ENCODE measurements at regions not wholly inside any gene's neighbourhood (a gene's known extent, or its start where the extent isn't known, plus 50 kb on each side); places are given as distances from the start of the nearest gene placed in this dataset.

- no peak for DNase-seq
These were observed 2061.7 kb upstream of the AGA start for GRCh38 chr4:179503976-179504375.

GRCh38 chr4:179509489-179509888, 2067.3 kb upstream of the AGA start:
- no peak for DNase-seq

- no peak for DNase-seq
These were observed 2079.7 kb upstream of the AGA start for GRCh38 chr4:179521952-179522351.

GRCh38 chr4:179530958-179531357, 2088.7 kb upstream of the AGA start:
- DNase-seq, result no peak

GRCh38 chr4:179536694-179537093, 2094.5 kb upstream of the AGA start:
- DNase-seq, result no peak

GRCh38 chr4:179539641-179540040, 2097.4 kb upstream of the AGA start:
- DNase-seq, result no peak

GRCh38 chr4:179543771-179544170, 2101.5 kb upstream of the AGA start:
- DNase-seq, result no peak

GRCh38 chr4:179544496-179544895, 2102.3 kb upstream of the AGA start:
- DNase-seq, result no peak

- DNase-seq, result no peak
These were observed 2109.9 kb upstream of the AGA start for GRCh38 chr4:179552131-179552530.

- no peak for DNase-seq
These were observed 2121.5 kb upstream of the AGA start for GRCh38 chr4:179563741-179564140.

- DNase-seq, result no peak
These were observed 2127.3 kb upstream of the AGA start for GRCh38 chr4:179569549-179569948.

- no peak for DNase-seq
These were observed 2140.1 kb upstream of the AGA start for GRCh38 chr4:179582164-179582905.

GRCh38 chr4:179583221-179583620, 2141.0 kb upstream of the AGA start:
- no peak for DNase-seq

- no peak for DNase-seq
These were observed 2141.9 kb upstream of the AGA start for GRCh38 chr4:179584101-179584500.

- no peak for DNase-seq
These were observed 2143.5 kb upstream of the AGA start for GRCh38 chr4:179585761-179586160.

GRCh38 chr4:179586460-179586859, 2144.2 kb upstream of the AGA start:
- no peak for DNase-seq

- no peak for DNase-seq
These were observed 2153.6 kb upstream of the AGA start for GRCh38 chr4:179595671-179596410.

GRCh38 chr4:179596621-179597020, 2154.4 kb upstream of the AGA start:
- DNase-seq, result no peak

GRCh38 chr4:179597301-179597700, 2155.1 kb upstream of the AGA start:
- DNase-seq, result no peak

GRCh38 chr4:179601671-179602070, 2159.4 kb upstream of the AGA start:
- DNase-seq, result no peak

GRCh38 chr4:179605196-179605595, 2163.0 kb upstream of the AGA start:
- DNase-seq, result no peak

- DNase-seq, result no peak
These were observed 2164.8 kb upstream of the AGA start for GRCh38 chr4:179607003-179607402.

- DNase-seq, result no peak
These were observed 2173.5 kb upstream of the AGA start for GRCh38 chr4:179615704-179616103.

GRCh38 chr4:179618966-179619365, 2176.7 kb upstream of the AGA start:
- DNase-seq, result no peak

- no peak for DNase-seq
These were observed 2182.5 kb upstream of the AGA start for GRCh38 chr4:179624768-179625181.

Measured in NCI-H2081 (cell line).